Activated CD4-positive, alpha-beta T cell treated with anti-CD3 and anti-CD28 coated beads for 36 hours (primary cell): ENCODE measurements at regions not wholly inside any gene's neighbourhood (a gene's known extent, or its start where the extent isn't known, plus 50 kb on each side); places are given as distances from the start of the nearest gene placed in this dataset.

Experiments used
- ATAC-seq: fragments of 200-7000 bp; cut with Tn5 transposase; one replicate; pipeline ENCODE4 v1.10.0; 2021; ENCODE audit warnings: mild to moderate bottlenecking, moderate library complexity
- CTCF ChIA-PET: fragments of 350-600 bp; sonication (Branson Sonifier 250); formaldehyde crosslinking; loops from one replicate; lab custom pipeline; 2021; ENCODE audit warnings: antibody characterized with exemption; lab: Charles Lee
- POLR2A ChIA-PET: fragments of 350-600 bp; sonication (Branson Sonifier 250); formaldehyde crosslinking; loops from one replicate; lab custom pipeline; 2021; ENCODE audit warnings: antibody characterized with exemption, inconsistent platforms; lab: Charles Lee
- DNase-seq: peaks from one replicate; pipeline ENCODE4 v3.0.0-alpha.2; 2020
- H3K27ac Mint-ChIP-seq: one replicate; pipeline ENCODE4 v1.8.0; 2021; ENCODE audit warnings: mixed read lengths
- H3K27me3 Mint-ChIP-seq: one replicate; pipeline ENCODE4 v1.8.0; 2021; ENCODE audit warnings: mixed read lengths
- H3K36me3 Mint-ChIP-seq: one replicate; pipeline ENCODE4 v1.8.0; 2021; ENCODE audit warnings: low read depth, mixed read lengths
- H3K4me1 Mint-ChIP-seq: one replicate; pipeline ENCODE4 v1.8.0; 2021; ENCODE audit warnings: mixed read lengths
- H3K4me3 Mint-ChIP-seq: one replicate; pipeline ENCODE4 v1.8.0; 2021; ENCODE audit warnings: mild to moderate bottlenecking, moderate library complexity, mixed read lengths
- H3K9me3 Mint-ChIP-seq: one replicate; pipeline ENCODE4 v1.8.0; 2021; ENCODE audit warnings: low read depth, mixed read lengths
- intact Hi-C, 2 experiments: fragments of 100-400 bp; cut with DNase I in 1 of 2; cut with micrococcal nuclease in 1 of 2; formaldehyde crosslinking; loops; one replicate each; pipeline versions ENCODE4 v1.14.2 to v1.15.1; 2022 to 2024; cut with DNase I, micrococcal nuclease

GRCh38 chr13:111973605-111974340, 93.2 kb upstream of the SOX1 start:
- ATAC-seq: no peak
- POLR2A ChIA-PET: no interaction called here
- Mint-ChIP-seq H3K36me3 (no peaks in the 10 kb centered on the region), H3K4me3 (no peak overlapping the region), H3K27ac (no peak overlapping the region), H3K27me3 (peaks cover 17% of the 10 kb centered on the region), H3K9me3 (peaks cover 16% of the 10 kb centered on the region), H3K4me1 (no peaks in the 10 kb centered on the region)
- DNase-seq: no peak
- intact Hi-C loops: no loop called here
- CTCF ChIA-PET: no interaction called here

- ChIA-PET POLR2A (no interaction called here), CTCF (no interaction called here)
- no peaks in the 10 kb centered on the region for H3K4me1 Mint-ChIP-seq
- H3K27me3 Mint-ChIP-seq: peaks cover 18% of the 10 kb centered on the region
- H3K4me3 Mint-ChIP-seq: no peak overlapping the region
- DNase-seq (no peak), ATAC-seq (no peak)
- no peaks in the 10 kb centered on the region for H3K36me3 Mint-ChIP-seq
- H3K9me3 Mint-ChIP-seq: peaks cover 16% of the 10 kb centered on the region
- intact Hi-C loops: no loop called here
- no peak overlapping the region for H3K27ac Mint-ChIP-seq
Measured at GRCh38 chr13:111974341-111974640, 92.7 kb upstream of the SOX1 start.

GRCh38 chr13:111975539-111976473, 91.1 kb upstream of the SOX1 start:
- H3K9me3 Mint-ChIP-seq: peaks cover 16% of the 10 kb centered on the region
- intact Hi-C loops: no loop called here
- ATAC-seq (no peak), DNase-seq (no peak)
- no peak overlapping the region for H3K4me3 Mint-ChIP-seq
- CTCF ChIA-PET: no interaction called here
- no peaks in the 10 kb centered on the region for H3K4me1 Mint-ChIP-seq
- H3K36me3 Mint-ChIP-seq: no peaks in the 10 kb centered on the region
- no peak overlapping the region for H3K27ac Mint-ChIP-seq
- peaks cover 23% of the 10 kb centered on the region for H3K27me3 Mint-ChIP-seq
- POLR2A ChIA-PET: no interaction called here

- ATAC-seq (no peak), DNase-seq (no peak)
- H3K36me3 Mint-ChIP-seq: no peaks in the 10 kb centered on the region
- peaks cover 22% of the 10 kb centered on the region for H3K27me3 Mint-ChIP-seq
- peaks cover 16% of the 10 kb centered on the region for H3K9me3 Mint-ChIP-seq
- no peak overlapping the region for H3K27ac Mint-ChIP-seq
- H3K4me3 Mint-ChIP-seq: no peak overlapping the region
- ChIA-PET POLR2A (no interaction called here), CTCF (no interaction called here)
- H3K4me1 Mint-ChIP-seq: no peaks in the 10 kb centered on the region
- intact Hi-C loops: no loop called here
Measured at GRCh38 chr13:111976474-111977178, 90.3 kb upstream of the SOX1 start.

GRCh38 chr13:111977179-111977506, 89.8 kb upstream of the SOX1 start:
- no peak overlapping the region for H3K4me3 Mint-ChIP-seq
- no peak for DNase-seq
- intact Hi-C loops: no loop called here
- POLR2A ChIA-PET: no interaction called here
- H3K9me3 Mint-ChIP-seq: peaks cover 16% of the 10 kb centered on the region
- no peak overlapping the region for H3K27ac Mint-ChIP-seq
- H3K4me1 Mint-ChIP-seq: no peaks in the 10 kb centered on the region
- no peak for ATAC-seq
- H3K36me3 Mint-ChIP-seq: no peaks in the 10 kb centered on the region
- CTCF ChIA-PET: no interaction called here
- H3K27me3 Mint-ChIP-seq: peaks cover 20% of the 10 kb centered on the region

GRCh38 chr13:111978546-111978945, 88.4 kb upstream of the SOX1 start:
- ChIA-PET POLR2A (no interaction called here), CTCF (no interaction called here)
- H3K36me3 Mint-ChIP-seq: no peaks in the 10 kb centered on the region
- no peak overlapping the region for H3K4me3 Mint-ChIP-seq
- no peak for ATAC-seq
- no peaks in the 10 kb centered on the region for H3K4me1 Mint-ChIP-seq
- no peak overlapping the region for H3K27ac Mint-ChIP-seq
- peaks cover 16% of the 10 kb centered on the region for H3K9me3 Mint-ChIP-seq
- intact Hi-C loops: no loop called here
- DNase-seq: no peak
- peaks cover 16% of the 10 kb centered on the region for H3K27me3 Mint-ChIP-seq

- Mint-ChIP-seq H3K4me3 (no peak overlapping the region), H3K4me1 (no peaks in the 10 kb centered on the region), H3K27ac (no peak overlapping the region), H3K36me3 (no peaks in the 10 kb centered on the region), H3K9me3 (peaks cover 2% of the 10 kb centered on the region), H3K27me3 (peaks cover 16% of the 10 kb centered on the region)
- ATAC-seq: no peak
- ChIA-PET POLR2A (no interaction called here), CTCF (no interaction called here)
- intact Hi-C loops: no loop called here
- DNase-seq: no peak
Measured at GRCh38 chr13:111980146-111980929, 86.6 kb upstream of the SOX1 start.

- no peak overlapping the region for H3K27ac Mint-ChIP-seq
- intact Hi-C loops: no loop called here
- POLR2A ChIA-PET: no interaction called here
- H3K4me3 Mint-ChIP-seq: no peak overlapping the region
- ATAC-seq (no peak), DNase-seq (no peak)
- H3K36me3 Mint-ChIP-seq: no peaks in the 10 kb centered on the region
- no peaks in the 10 kb centered on the region for H3K9me3 Mint-ChIP-seq
- CTCF ChIA-PET: no interaction called here
- peaks cover 16% of the 10 kb centered on the region for H3K27me3 Mint-ChIP-seq
- no peaks in the 10 kb centered on the region for H3K4me1 Mint-ChIP-seq
Measured at GRCh38 chr13:111981006-111981405, 85.9 kb upstream of the SOX1 start.

GRCh38 chr13:111981446-111982165, 85.3 kb upstream of the SOX1 start:
- H3K4me3 Mint-ChIP-seq: no peak overlapping the region
- H3K9me3 Mint-ChIP-seq: no peaks in the 10 kb centered on the region
- intact Hi-C loops: no loop called here
- ChIA-PET CTCF (no interaction called here), POLR2A (no interaction called here)
- peaks cover 16% of the 10 kb centered on the region for H3K27me3 Mint-ChIP-seq
- H3K36me3 Mint-ChIP-seq: no peaks in the 10 kb centered on the region
- no peaks in the 10 kb centered on the region for H3K4me1 Mint-ChIP-seq
- no peak for ATAC-seq
- no peak for DNase-seq
- H3K27ac Mint-ChIP-seq: no peak overlapping the region

GRCh38 chr13:111984349-111984748, 82.6 kb upstream of the SOX1 start:
- ChIA-PET POLR2A (no interaction called here), CTCF (no interaction called here)
- intact Hi-C loops: no loop called here
- Mint-ChIP-seq H3K4me3 (no peak overlapping the region), H3K27ac (no peak overlapping the region), H3K9me3 (peaks cover 7% of the 10 kb centered on the region), H3K36me3 (no peaks in the 10 kb centered on the region), H3K27me3 (peaks cover 14% of the 10 kb centered on the region), H3K4me1 (no peaks in the 10 kb centered on the region)
- ATAC-seq (no peak), DNase-seq (no peak)

- POLR2A ChIA-PET: no interaction called here
- intact Hi-C loops: no loop called here
Measured at GRCh38 chr13:111990362-111990761, 76.6 kb upstream of the SOX1 start.

More at GRCh38 chr13:111990362-111990761, 76.6 kb upstream of the SOX1 start:
- CTCF ChIA-PET: no interaction called here
- Mint-ChIP-seq H3K4me3 (no peak overlapping the region), H3K36me3 (peaks cover 4% of the 10 kb centered on the region), H3K27ac (no peak overlapping the region), H3K27me3 (peaks cover 16% of the 10 kb centered on the region), H3K4me1 (no peaks in the 10 kb centered on the region), H3K9me3 (peaks cover 19% of the 10 kb centered on the region)
- ATAC-seq: no peak
- DNase-seq: no peak
